Uterus (tissue), 3 donors: ENCODE measurements at regions not wholly inside any gene's neighbourhood (a gene's known extent, or its start where the extent isn't known, plus 50 kb on each side); places are given as distances from the start of the nearest gene placed in this dataset.
"Not testable (repeated sequence)": the region's sequence is repeated elsewhere in the genome, so short reads cannot be mapped to it uniquely, and the experiment has no call there.

Experiments used
- DNase-seq, 2 donors: peaks; one replicate each; pipeline ENCODE4 v3.0.0-alpha.2; 2019 to 2020
- H3K27ac ChIP-seq, 2 donors: fragments of 200-600 bp; sonication (generic); 1 replicate in 1 of 2; 2 replicates in 1 of 2; pipeline ENCODE4 v1.5.1; 2016 to 2018
- H3K27me3 ChIP-seq, 2 donors: fragments of 200-600 bp; sonication (generic); one replicate each; pipeline ENCODE4 v1.5.1; 2018 to 2019; ENCODE audit warnings: control low read depth in 1 of 2
- H3K36me3 ChIP-seq, 2 donors: fragments of 200-600 bp; sonication (generic); one replicate each; pipeline ENCODE4 v1.5.1; 2019; ENCODE audit warnings: control low read depth in 1 of 2
- H3K4me1 ChIP-seq, 2 donors: fragments of 200-600 bp; sonication (generic); one replicate each; pipeline ENCODE4 v1.5.1; 2018 to 2019; ENCODE audit warnings: control low read depth in 1 of 2
- H3K4me3 ChIP-seq, 2 donors: fragments of 200-600 bp; sonication (generic); 1 replicate in 1 of 2; 2 replicates in 1 of 2; pipeline ENCODE4 v1.5.1; 2018 to 2019; ENCODE audit warnings: mild to moderate bottlenecking in 1 of 2
- H3K9me3 ChIP-seq, 2 donors: fragments of 200-600 bp; sonication (generic); one replicate each; pipeline ENCODE4 v1.5.1; 2019; ENCODE audit warnings: control low read depth in 1 of 2
- CTCF ChIP-seq, 4 experiments: fragments of 200-600 bp in 2 of 4; fragments of 450-650 bp in 2 of 4; sonication (generic) in 2 of 4; IDR thresholded peaks; one replicate each; pipeline ENCODE4 v1.5.1; 2016 to 2019; ENCODE audit warnings: antibody characterized with exemption in 4 of 4, mild to moderate bottlenecking in 2 of 4, moderate library complexity in 1 of 4
- POLR2A ChIP-seq, 2 donors: fragments of 450-650 bp; IDR thresholded peaks; one replicate each; pipeline ENCODE4 v1.6.1; 2016; ENCODE audit warnings: antibody characterized with exemption in 2 of 2, mild to moderate bottlenecking in 1 of 2, moderate library complexity in 1 of 2
- intact Hi-C: fragments of 100-400 bp; cut with DNase I; formaldehyde crosslinking; loops from one replicate; pipeline ENCODE4 v1.15.1; 2023; ENCODE audit warnings: low total_unique reads
- donor health status: DM: yes; HTN: yes; CAD: no.

DNA sequence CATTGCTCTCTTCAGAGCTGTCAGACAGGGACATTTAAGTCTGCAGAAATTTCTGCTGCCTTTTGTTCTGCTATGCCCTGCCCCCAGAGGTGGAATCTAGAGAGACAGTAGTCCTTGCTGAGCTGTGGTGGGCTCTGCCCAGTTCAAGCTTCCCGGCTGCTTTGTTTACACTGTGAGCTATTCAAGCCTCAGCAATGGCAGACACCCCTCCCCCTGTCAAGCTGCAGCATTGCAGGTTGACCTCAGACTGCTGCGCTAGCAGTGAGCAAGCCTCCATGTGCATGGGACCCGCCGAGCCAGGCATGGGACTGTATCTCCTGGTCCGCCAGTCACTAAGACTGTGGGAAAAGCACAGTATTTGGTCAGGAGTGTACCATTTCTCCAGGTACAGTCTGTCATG lies 53.6 kb upstream of the MAPK10 start:
- H3K9me3 ChIP-seq, H3K27me3 ChIP-seq, intact Hi-C loops, H3K27ac ChIP-seq, DNase-seq, H3K4me1 ChIP-seq, H3K4me3 ChIP-seq, H3K36me3 ChIP-seq: not testable (repeated sequence)

DNA sequence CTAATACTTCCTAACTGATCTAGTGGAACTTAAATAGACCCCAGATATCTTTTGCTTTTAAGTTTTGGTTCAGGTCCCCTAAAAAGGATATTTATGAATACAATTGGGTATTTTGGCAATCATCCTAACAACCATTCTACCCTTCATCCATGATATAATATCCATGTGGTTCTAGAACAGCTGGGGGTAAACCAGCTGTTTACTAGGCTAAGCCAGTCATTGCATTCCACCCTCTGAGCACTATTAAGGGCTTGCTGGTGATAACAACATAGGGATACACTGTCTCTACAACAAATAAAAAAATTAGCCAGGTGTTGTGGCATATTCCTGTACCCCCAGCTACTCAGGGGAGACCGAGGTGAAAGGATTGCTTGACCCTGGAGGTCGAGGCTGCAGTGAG lies 54.8 kb upstream of the MAPK10 start:
- DNase-seq = no peak
- Histone ChIP-seq H3K36me3 (no peaks in the 10 kb centered on the region), H3K4me3 (no peak overlapping the region), H3K27me3 (no peaks in the 10 kb centered on the region), H3K4me1 (no peaks in the 10 kb centered on the region), H3K27ac (no peak overlapping the region), H3K9me3 (no peaks in the 10 kb centered on the region)
- intact Hi-C loops = no loop called here
- TF ChIP-seq CTCF (IDR thresholded peaks at IDR 0.05) (no peak), POLR2A (IDR thresholded peaks at IDR 0.05) (no peak)

DNA sequence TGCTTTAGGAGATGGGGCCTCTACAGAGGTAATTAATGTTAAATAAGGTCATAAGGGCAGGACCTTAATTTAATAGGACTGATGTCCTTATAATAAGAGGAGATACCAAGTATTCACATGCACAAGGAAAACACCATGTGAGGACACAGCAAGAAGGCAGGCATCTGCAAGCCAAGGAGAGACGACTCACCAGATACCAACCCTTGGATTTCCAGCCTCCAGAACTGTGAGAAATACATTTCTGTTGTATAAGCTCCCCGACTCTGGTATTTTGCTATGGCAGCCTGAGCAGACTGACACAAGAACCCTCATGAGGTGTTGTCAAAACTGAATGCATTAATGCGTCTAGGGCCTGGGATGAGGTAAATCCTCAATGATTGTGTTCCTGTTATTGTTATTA lies 56.2 kb upstream of the MAPK10 start:
- DNase-seq = no peak
- Histone ChIP-seq H3K4me3 (no peak overlapping the region), H3K27me3 (no peaks in the 10 kb centered on the region), H3K27ac (no peak overlapping the region), H3K4me1 (no peaks in the 10 kb centered on the region), H3K36me3 (no peaks in the 10 kb centered on the region), H3K9me3 (no peaks in the 10 kb centered on the region)
- TF ChIP-seq POLR2A (IDR thresholded peaks at IDR 0.05) (no peak), CTCF (IDR thresholded peaks at IDR 0.05) (no peak)
- intact Hi-C loops = no loop called here

DNA sequence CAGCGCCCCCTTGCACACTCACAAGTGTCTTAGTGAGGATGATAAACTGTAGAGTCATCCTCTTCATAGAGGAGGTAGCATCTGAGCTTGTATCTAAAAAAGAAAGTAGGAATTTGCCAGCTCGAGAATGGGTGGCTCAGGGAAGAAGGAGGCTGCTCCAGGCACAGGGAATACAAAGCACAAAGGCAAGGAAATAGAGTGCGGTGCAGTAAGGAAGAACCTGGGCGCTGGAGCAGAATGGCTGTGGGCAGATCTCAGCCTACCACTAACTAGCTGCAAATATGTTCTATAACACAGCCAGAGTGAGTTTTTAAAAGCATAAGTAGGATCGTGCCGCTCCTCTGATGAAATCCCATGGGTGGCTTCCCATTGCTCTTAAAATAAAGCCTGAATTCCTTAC lies 61.6 kb upstream of the MAPK10 start:
- no peak for DNase-seq
- H3K27me3 ChIP-seq = no peaks in the 10 kb centered on the region
- no peak overlapping the region for H3K27ac ChIP-seq
- no peaks in the 10 kb centered on the region for H3K4me1 ChIP-seq
- TF ChIP-seq CTCF (IDR thresholded peaks at IDR 0.05) (no peak), POLR2A (IDR thresholded peaks at IDR 0.05) (no peak)
- no peaks in the 10 kb centered on the region for H3K9me3 ChIP-seq
- intact Hi-C loops = no loop called here
- no peak overlapping the region for H3K4me3 ChIP-seq
- H3K36me3 ChIP-seq = no peaks in the 10 kb centered on the region

DNA sequence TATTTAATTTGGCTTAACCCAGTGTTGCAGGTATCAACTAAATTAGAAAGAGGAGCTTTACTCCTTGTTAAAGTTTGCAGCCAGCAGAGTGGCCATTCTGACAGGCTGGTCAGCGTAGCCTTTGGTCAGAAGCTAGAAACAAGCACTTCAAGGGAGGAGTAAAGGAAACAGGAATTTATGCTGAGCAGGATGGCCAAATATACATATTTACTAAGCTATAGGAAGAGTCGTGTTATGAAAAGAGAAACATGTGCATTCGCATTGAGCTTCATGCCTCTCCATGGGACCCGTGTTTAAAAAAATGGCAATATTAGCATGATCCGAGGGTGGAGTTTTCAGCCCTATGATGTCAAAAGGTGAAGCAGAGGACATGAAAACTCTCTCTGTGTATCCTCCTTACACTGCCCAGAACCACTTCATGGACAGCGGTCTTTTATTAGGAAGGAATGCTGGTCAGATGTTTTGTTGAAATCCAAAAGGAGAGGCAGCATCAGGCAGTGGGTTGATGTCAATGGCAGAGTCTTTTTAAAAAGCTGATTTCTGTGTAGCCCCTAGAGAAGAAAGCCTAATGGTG lies 71.8 kb upstream of the MAPK10 start:
- Histone ChIP-seq H3K9me3 (no peaks in the 10 kb centered on the region), H3K27ac (no peak overlapping the region), H3K27me3 (no peaks in the 10 kb centered on the region), H3K4me3 (no peak overlapping the region), H3K4me1 (no peaks in the 10 kb centered on the region), H3K36me3 (no peaks in the 10 kb centered on the region)
- intact Hi-C loops = no loop called here
- no peak for DNase-seq
- no peak for TF ChIP-seq POLR2A (IDR thresholded peaks at IDR 0.05)
- no peak for TF ChIP-seq CTCF (IDR thresholded peaks at IDR 0.05)

GRCh38 chr4:86432559-86433134 lies 72.8 kb upstream of the MAPK10 start:
- Histone ChIP-seq H3K9me3 (no peaks in the 10 kb centered on the region), H3K4me1 (no peaks in the 10 kb centered on the region), H3K4me3 (no peak overlapping the region), H3K36me3 (no peaks in the 10 kb centered on the region), H3K27ac (no peak overlapping the region), H3K27me3 (no peaks in the 10 kb centered on the region)
- no peak for TF ChIP-seq POLR2A (IDR thresholded peaks at IDR 0.05)
- TF ChIP-seq CTCF (IDR thresholded peaks at IDR 0.05) = no peak
- intact Hi-C loops = no loop called here
- no peak for DNase-seq
